B cell (primary cell): ENCODE measurements at regions not wholly inside any gene's neighbourhood (a gene's known extent, or its start where the extent isn't known, plus 50 kb on each side); places are given as distances from the start of the nearest gene placed in this dataset.

ENCODE experiments used
- EZH2 ChIP-seq: IDR thresholded peaks from 2 replicates; pipeline ENCODE4 v1.6.1; 2012; ENCODE audit warnings: borderline replicate concordance, low read depth, mild to moderate bottlenecking, moderate library complexity, low read length; ENCODE audit not compliant: insufficient read depth, poor library complexity, severe bottlenecking
- TF ChIP-seq, protein P1 (sequence below): fragments of 200-600 bp; IDR thresholded peaks from one replicate; pipeline ENCODE4 v1.8.0; 2022; ENCODE audit warnings: antibody characterized with exemption, mild to moderate bottlenecking

GRCh38 chr18:51543658-51544155 is 346.2 kb upstream of the MEX3C start:
- TF ChIP-seq, protein P1, sequence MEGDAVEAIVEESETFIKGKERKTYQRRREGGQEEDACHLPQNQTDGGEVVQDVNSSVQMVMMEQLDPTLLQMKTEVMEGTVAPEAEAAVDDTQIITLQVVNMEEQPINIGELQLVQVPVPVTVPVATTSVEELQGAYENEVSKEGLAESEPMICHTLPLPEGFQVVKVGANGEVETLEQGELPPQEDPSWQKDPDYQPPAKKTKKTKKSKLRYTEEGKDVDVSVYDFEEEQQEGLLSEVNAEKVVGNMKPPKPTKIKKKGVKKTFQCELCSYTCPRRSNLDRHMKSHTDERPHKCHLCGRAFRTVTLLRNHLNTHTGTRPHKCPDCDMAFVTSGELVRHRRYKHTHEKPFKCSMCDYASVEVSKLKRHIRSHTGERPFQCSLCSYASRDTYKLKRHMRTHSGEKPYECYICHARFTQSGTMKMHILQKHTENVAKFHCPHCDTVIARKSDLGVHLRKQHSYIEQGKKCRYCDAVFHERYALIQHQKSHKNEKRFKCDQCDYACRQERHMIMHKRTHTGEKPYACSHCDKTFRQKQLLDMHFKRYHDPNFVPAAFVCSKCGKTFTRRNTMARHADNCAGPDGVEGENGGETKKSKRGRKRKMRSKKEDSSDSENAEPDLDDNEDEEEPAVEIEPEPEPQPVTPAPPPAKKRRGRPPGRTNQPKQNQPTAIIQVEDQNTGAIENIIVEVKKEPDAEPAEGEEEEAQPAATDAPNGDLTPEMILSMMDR = no peak
- TF ChIP-seq EZH2 = no peak
